Fibroblast of skin of abdomen (primary cell): ENCODE measurements at regions not wholly inside any gene's neighbourhood (a gene's known extent, or its start where the extent isn't known, plus 50 kb on each side); places are given as distances from the start of the nearest gene placed in this dataset.
"Not testable (repeated sequence)": the region's sequence is repeated elsewhere in the genome, so short reads cannot be mapped to it uniquely, and the experiment has no call there.

Experiments used
- DNase-seq: peaks from one replicate; pipeline ENCODE4 v3.0.0-alpha.2; 2013

GRCh38 chr9:22650946-22651345 lies 204.3 kb downstream of the DMRTA1 start:
- peak; percentile 1 for DNase-seq

GRCh38 chr9:22654833-22655232 lies 208.2 kb downstream of the DMRTA1 start:
- no peak for DNase-seq

GRCh38 chr9:22657713-22658112 lies 211.1 kb downstream of the DMRTA1 start:
- DNase-seq: no peak

GRCh38 chr9:22658484-22658883 lies 211.9 kb downstream of the DMRTA1 start:
- not testable (repeated sequence) for DNase-seq

- DNase-seq: no peak
Measured at GRCh38 chr9:22682536-22682935, 235.9 kb downstream of the DMRTA1 start.

- DNase-seq: peak; percentile 91
Measured at GRCh38 chr9:22682961-22683699, 236.5 kb downstream of the DMRTA1 start.

- DNase-seq: peak; percentile 86
Measured at GRCh38 chr9:22683700-22684075, 237.1 kb downstream of the DMRTA1 start.

GRCh38 chr9:22693156-22693555 lies 246.5 kb downstream of the DMRTA1 start:
- no peak for DNase-seq

GRCh38 chr9:22700171-22700570 lies 253.5 kb downstream of the DMRTA1 start:
- no peak for DNase-seq

- DNase-seq: no peak
Measured at GRCh38 chr9:22718653-22719052, 272.0 kb downstream of the DMRTA1 start.

GRCh38 chr9:22722492-22722891 lies 275.9 kb downstream of the DMRTA1 start:
- DNase-seq: peak; percentile 5

- DNase-seq: no peak
Measured at GRCh38 chr9:22731786-22732185, 285.2 kb downstream of the DMRTA1 start.

GRCh38 chr9:22739712-22740111 lies 293.1 kb downstream of the DMRTA1 start:
- DNase-seq: no peak

GRCh38 chr9:22740781-22741180 lies 294.2 kb downstream of the DMRTA1 start:
- DNase-seq: no peak

GRCh38 chr9:22742401-22742800 lies 295.8 kb downstream of the DMRTA1 start:
- DNase-seq: no peak

GRCh38 chr9:22773501-22774220 lies 327.0 kb downstream of the DMRTA1 start:
- no peak for DNase-seq

- DNase-seq: peak; percentile 0
Measured at GRCh38 chr9:22790329-22790728, 343.7 kb downstream of the DMRTA1 start.

- DNase-seq: no peak
Measured at GRCh38 chr9:22808876-22809275, 362.3 kb downstream of the DMRTA1 start.

- DNase-seq: no peak
Measured at GRCh38 chr9:22809371-22809770, 362.7 kb downstream of the DMRTA1 start.

GRCh38 chr9:22813529-22813928 lies 366.9 kb downstream of the DMRTA1 start:
- DNase-seq: peak; percentile 59

- no peak for DNase-seq
Measured at GRCh38 chr9:22815246-22815645, 368.6 kb downstream of the DMRTA1 start.

- peak; percentile 90 for DNase-seq
Measured at GRCh38 chr9:22817181-22817580, 370.6 kb downstream of the DMRTA1 start.

GRCh38 chr9:22829236-22829635 lies 382.6 kb downstream of the DMRTA1 start:
- DNase-seq: no peak

- no peak for DNase-seq
Measured at GRCh38 chr9:22838266-22838665, 391.6 kb downstream of the DMRTA1 start.
